Gastroesophageal sphincter (tissue), 4 donors: ENCODE measurements at regions not wholly inside any gene's neighbourhood (a gene's known extent, or its start where the extent isn't known, plus 50 kb on each side); places are given as distances from the start of the nearest gene placed in this dataset.
A peak's percentile ranks its signal among the peaks of the same experiment; 100 is the strongest.

Source experiments
- ATAC-seq: fragments of 150-250 bp; one replicate; pipeline ENCODE4 v1.9.1; 2016; ENCODE audit warnings: mild to moderate bottlenecking, moderate library complexity
- H3K27ac ChIP-seq, 4 donors: fragments of 200-600 bp; sonication (generic) in 3 of 4; 1 replicate in 3 of 4; 2 replicates in 1 of 4; pipeline ENCODE4 v1.5.1; 2016 to 2019
- H3K27me3 ChIP-seq: fragments of 200-600 bp; sonication (generic); one replicate; pipeline ENCODE4 v1.5.1; 2019
- H3K36me3 ChIP-seq, 2 donors: fragments of 200-600 bp; sonication (generic); one replicate each; pipeline ENCODE4 v1.5.1; 2019; ENCODE audit warnings: control low read depth in 1 of 2
- H3K4me1 ChIP-seq, 3 donors: fragments of 200-600 bp; sonication (generic); 1 replicate in 2 of 3; 2 replicates in 1 of 3; pipeline ENCODE4 v1.5.1; 2016 to 2019; ENCODE audit warnings: control low read depth in 2 of 3
- H3K4me3 ChIP-seq, 2 donors: fragments of 200-600 bp; sonication (generic); one replicate each; pipeline ENCODE4 v1.5.1; 2019; ENCODE audit warnings: mild to moderate bottlenecking in 1 of 2, moderate library complexity in 1 of 2
- H3K9me3 ChIP-seq, 3 donors: fragments of 200-600 bp; sonication (generic); one replicate each; pipeline ENCODE4 v1.5.1; 2017 to 2019; ENCODE audit warnings: control low read depth in 2 of 3
- CTCF ChIP-seq, 4 experiments: fragments of 200-600 bp in 2 of 4; fragments of 450-650 bp in 2 of 4; sonication (generic) in 1 of 4; IDR thresholded peaks; one replicate each; pipeline ENCODE4 v1.5.1; 2017 to 2019; ENCODE audit warnings: antibody characterized with exemption in 4 of 4, mild to moderate bottlenecking in 2 of 4, moderate library complexity in 2 of 4
- EP300 ChIP-seq: sonication (generic); formaldehyde crosslinking; IDR thresholded peaks from one replicate; pipeline ENCODE4 v1.6.1; 2017; ENCODE audit warnings: antibody characterized with exemption, mild to moderate bottlenecking
- POLR2A ChIP-seq, 2 donors: fragments of 450-650 bp; IDR thresholded peaks; one replicate each; pipeline ENCODE4 v1.6.1; 2017; ENCODE audit warnings: antibody characterized with exemption in 2 of 2, mild to moderate bottlenecking in 2 of 2, moderate library complexity in 1 of 2
- POLR2AphosphoS5 ChIP-seq: sonication (generic); formaldehyde crosslinking; IDR thresholded peaks from one replicate; pipeline ENCODE4 v1.6.1; 2017; ENCODE audit warnings: antibody characterized with exemption
- WGBS, 2 donors: methylation state at CpG; one replicate each; pipeline ENCODE4 v1.1.5; 2018; ENCODE audit warnings: low coverage in 1 of 2; 5-methylcytosine and 5-hydroxymethylcytosine counted together

GRCh38 chr10:64708884-64709681, 1187.9 kb downstream of the REEP3 start:
- no peak for TF ChIP-seq POLR2AphosphoS5
- no peak for TF ChIP-seq CTCF (IDR thresholded peaks at IDR 0.05)
- TF ChIP-seq POLR2A (IDR thresholded peaks at IDR 0.05): no peak
- TF ChIP-seq EP300: no peak
- no peaks in the 10 kb centered on the region for H3K27me3 ChIP-seq
- no peak for ATAC-seq
- no peaks in the 10 kb centered on the region for H3K9me3 ChIP-seq
- WGBS, 2 donors: 82 to 88% methylated on average over 2 to 3 of the region's 3 CpGs
- H3K27ac ChIP-seq: no peak overlapping the region
- H3K4me3 ChIP-seq: no peak overlapping the region
- no peaks in the 10 kb centered on the region for H3K4me1 ChIP-seq
- H3K36me3 ChIP-seq: no peaks in the 10 kb centered on the region

GRCh38 chr10:64726466-64726865, 1205.3 kb downstream of the REEP3 start:
- Histone ChIP-seq H3K36me3 (no peaks in the 10 kb centered on the region), H3K4me1 (no peaks in the 10 kb centered on the region), H3K9me3 (no peaks in the 10 kb centered on the region), H3K27me3 (no peaks in the 10 kb centered on the region), H3K27ac (no peak overlapping the region), H3K4me3 (no peak overlapping the region)
- no peak for TF ChIP-seq POLR2A (IDR thresholded peaks at IDR 0.05)
- no peak for TF ChIP-seq POLR2AphosphoS5
- no peak for TF ChIP-seq CTCF (IDR thresholded peaks at IDR 0.05)
- no peak for TF ChIP-seq EP300
- ATAC-seq: no peak

- TF ChIP-seq CTCF (IDR thresholded peaks at IDR 0.05) (no peak), POLR2A (IDR thresholded peaks at IDR 0.05) (no peak), EP300 (no peak), POLR2AphosphoS5 (no peak)
- no peak overlapping the region for H3K27ac ChIP-seq
- no peaks in the 10 kb centered on the region for H3K27me3 ChIP-seq
- no peaks in the 10 kb centered on the region for H3K4me1 ChIP-seq
- no peaks in the 10 kb centered on the region for H3K36me3 ChIP-seq
- ATAC-seq: no peak
- H3K4me3 ChIP-seq: no peak overlapping the region
- H3K9me3 ChIP-seq: no peaks in the 10 kb centered on the region
Observed at GRCh38 chr10:64731016-64731415, 1209.8 kb downstream of the REEP3 start.

GRCh38 chr10:64732372-64732957, 1211.3 kb downstream of the REEP3 start:
- no peak for ATAC-seq
- Histone ChIP-seq H3K27ac (no peak overlapping the region), H3K4me3 (no peak overlapping the region), H3K9me3 (no peaks in the 10 kb centered on the region), H3K4me1 (no peaks in the 10 kb centered on the region), H3K36me3 (no peaks in the 10 kb centered on the region), H3K27me3 (no peaks in the 10 kb centered on the region)
- TF ChIP-seq CTCF (IDR thresholded peaks at IDR 0.05) (no peak), POLR2A (IDR thresholded peaks at IDR 0.05) (no peak), POLR2AphosphoS5 (no peak), EP300 (no peak)
- WGBS, 2 donors: 58 to 72% methylated on average over 5 to 8 of the region's 8 CpGs

GRCh38 chr10:64733980-64734379, 1212.8 kb downstream of the REEP3 start:
- TF ChIP-seq CTCF (IDR thresholded peaks at IDR 0.05) (peak in 1 of 4 experiments; percentile 18), EP300 (no peak)
- H3K27ac ChIP-seq: no peak overlapping the region

More at GRCh38 chr10:64733980-64734379, 1212.8 kb downstream of the REEP3 start:
- no peak for ATAC-seq
- H3K9me3 ChIP-seq: no peaks in the 10 kb centered on the region
- no peak overlapping the region for H3K4me3 ChIP-seq
- H3K4me1 ChIP-seq: no peaks in the 10 kb centered on the region
- no peaks in the 10 kb centered on the region for H3K36me3 ChIP-seq
- no peaks in the 10 kb centered on the region for H3K27me3 ChIP-seq
